Lung (tissue), 11 donors: ENCODE measurements at regions not wholly inside any gene's neighbourhood (a gene's known extent, or its start where the extent isn't known, plus 50 kb on each side); places are given as distances from the start of the nearest gene placed in this dataset.

Source experiments
- ATAC-seq: fragments of 200-7000 bp; cut with Tn5 transposase; one replicate; pipeline ENCODE4 v1.9.1; 2020; ENCODE audit warnings: moderate number of reproducible peaks; ENCODE audit not compliant: insufficient read depth, low FRiP score
- DNase-seq, 3 donors: peaks; one replicate each; pipeline ENCODE4 v3.0.0-alpha.2; 2013 to 2017
- H3K27ac ChIP-seq, 2 donors: one replicate each; pipeline ENCODE4 v1.5.1; 2013; ENCODE audit warnings: mild to moderate bottlenecking in 2 of 2, moderate library complexity in 2 of 2, control low read depth in 1 of 2, inconsistent platforms in 1 of 2, low read depth in 1 of 2, low read length in 1 of 2
- H3K27me3 ChIP-seq, 3 donors: one replicate each; pipeline ENCODE4 v1.5.1; 2013; ENCODE audit warnings: low read length in 2 of 3; ENCODE audit not compliant: control insufficient read depth in 3 of 3, insufficient read depth in 3 of 3
- H3K36me3 ChIP-seq, 4 donors: one replicate each; pipeline ENCODE4 v1.5.1; 2013; ENCODE audit warnings: low read length in 4 of 4, mild to moderate bottlenecking in 1 of 4, moderate library complexity in 1 of 4; ENCODE audit not compliant: control insufficient read depth in 4 of 4, insufficient read depth in 4 of 4
- H3K4me1 ChIP-seq, 5 donors: one replicate each; pipeline ENCODE4 v1.5.1; 2013; ENCODE audit warnings: low read length in 5 of 5, mild to moderate bottlenecking in 2 of 5, moderate library complexity in 1 of 5; ENCODE audit not compliant: control insufficient read depth in 5 of 5, insufficient read depth in 5 of 5
- H3K4me3 ChIP-seq: one replicate; pipeline ENCODE4 v1.5.1; 2013; ENCODE audit warnings: mild to moderate bottlenecking, control low read depth, moderate library complexity
- H3K9ac ChIP-seq, 2 donors: one replicate each; pipeline ENCODE4 v1.5.1; 2013; ENCODE audit warnings: low read length in 2 of 2, control low read depth in 1 of 2; ENCODE audit not compliant: insufficient read depth in 1 of 2
- H3K9me3 ChIP-seq, 4 donors: one replicate each; pipeline ENCODE4 v1.5.1; 2013; ENCODE audit warnings: low read length in 3 of 4, mild to moderate bottlenecking in 1 of 4, moderate library complexity in 1 of 4; ENCODE audit not compliant: control insufficient read depth in 4 of 4, insufficient read depth in 3 of 4
- CTCF ChIP-seq: IDR thresholded peaks from 2 replicates; pipeline ENCODE4 v1.5.1; 2012; ENCODE audit warnings: mild to moderate bottlenecking; ENCODE audit errors: control extremely low read depth, extremely low read depth
- WGBS, 2 donors: extraction: QIAGEN DNeasy Blood & Tissue Kit; methylation state at CpG; one replicate each; pipeline ENCODE4 v1.1.7; 2013; 5-methylcytosine and 5-hydroxymethylcytosine counted together
- donor health status: control.
- donor health status: control.
- donor health status: Bipolar disorder and iron deficiency.
- donor health status: healthy.
- donor health status: DM: yes; HTN: yes; CAD: no.

GRCh38 chr6:167552961-167553735, 228.3 kb downstream of the TTLL2 start:
- Histone ChIP-seq H3K4me1 (peaks cover 6 to 29% (median 8%) of the 10 kb centered on the region in 5 donors), H3K36me3 (no peaks in the 10 kb centered on the region), H3K9ac (no peak overlapping the region), H3K9me3 (peaks cover 0 to 4% (median under 1%) of the 10 kb centered on the region in 4 donors), H3K27me3 (no peaks in the 10 kb centered on the region), H3K27ac (no peak overlapping the region), H3K4me3 (no peak overlapping the region)
- 91 to 93% methylated on average over 19 of the region's 19 CpGs for WGBS, 2 donors
- TF ChIP-seq CTCF, result no peak
- ATAC-seq (no peak), DNase-seq (no peak)

GRCh38 chr6:167553736-167554119, 228.8 kb downstream of the TTLL2 start:
- DNase-seq, result no peak
- H3K27ac ChIP-seq, result no peak overlapping the region
- ATAC-seq, result no peak
- H3K9me3 ChIP-seq, result peaks cover 0 to 4% (median under 1%) of the 10 kb centered on the region in 4 donors
- WGBS, 2 donors, result 93 to 95% methylated on average over 9 of the region's 9 CpGs
- no peak overlapping the region for H3K4me3 ChIP-seq
- no peaks in the 10 kb centered on the region for H3K36me3 ChIP-seq
- no peak overlapping the region for H3K9ac ChIP-seq
- peaks cover 6 to 33% (median 8%) of the 10 kb centered on the region in 5 donors for H3K4me1 ChIP-seq
- no peak for TF ChIP-seq CTCF
- no peaks in the 10 kb centered on the region for H3K27me3 ChIP-seq

- no peak overlapping the region for H3K9ac ChIP-seq
- ATAC-seq (no peak), DNase-seq (no peak)
- no peaks in the 10 kb centered on the region for H3K36me3 ChIP-seq
- no peak overlapping the region for H3K27ac ChIP-seq
- no peak for TF ChIP-seq CTCF
- peaks cover 0 to 4% (median under 1%) of the 10 kb centered on the region in 4 donors for H3K9me3 ChIP-seq
- H3K27me3 ChIP-seq, result no peaks in the 10 kb centered on the region
- H3K4me3 ChIP-seq, result no peak overlapping the region
- 85 to 89% methylated on average over 11 of the region's 11 CpGs for WGBS, 2 donors
- peaks cover 6 to 33% (median 8%) of the 10 kb centered on the region in 5 donors for H3K4me1 ChIP-seq
Observed at GRCh38 chr6:167554854-167555253, 230.0 kb downstream of the TTLL2 start.

GRCh38 chr6:167555836-167556235, 230.9 kb downstream of the TTLL2 start:
- Histone ChIP-seq H3K4me1 (peaks cover 3 to 25% (median 7%) of the 10 kb centered on the region in 5 donors), H3K36me3 (no peaks in the 10 kb centered on the region), H3K27me3 (no peaks in the 10 kb centered on the region), H3K4me3 (no peak overlapping the region), H3K27ac (no peak overlapping the region), H3K9me3 (peaks cover 0 to 4% (median under 1%) of the 10 kb centered on the region in 4 donors), H3K9ac (no peak overlapping the region)
- DNase-seq, result no peak
- ATAC-seq, result no peak
- TF ChIP-seq CTCF, result no peak
